ENCODE measurements at regions not wholly inside any gene's neighbourhood (a gene's known extent, or its start where the extent isn't known, plus 50 kb on each side); places are given as distances from the start of the nearest gene placed in this dataset.

DNA sequence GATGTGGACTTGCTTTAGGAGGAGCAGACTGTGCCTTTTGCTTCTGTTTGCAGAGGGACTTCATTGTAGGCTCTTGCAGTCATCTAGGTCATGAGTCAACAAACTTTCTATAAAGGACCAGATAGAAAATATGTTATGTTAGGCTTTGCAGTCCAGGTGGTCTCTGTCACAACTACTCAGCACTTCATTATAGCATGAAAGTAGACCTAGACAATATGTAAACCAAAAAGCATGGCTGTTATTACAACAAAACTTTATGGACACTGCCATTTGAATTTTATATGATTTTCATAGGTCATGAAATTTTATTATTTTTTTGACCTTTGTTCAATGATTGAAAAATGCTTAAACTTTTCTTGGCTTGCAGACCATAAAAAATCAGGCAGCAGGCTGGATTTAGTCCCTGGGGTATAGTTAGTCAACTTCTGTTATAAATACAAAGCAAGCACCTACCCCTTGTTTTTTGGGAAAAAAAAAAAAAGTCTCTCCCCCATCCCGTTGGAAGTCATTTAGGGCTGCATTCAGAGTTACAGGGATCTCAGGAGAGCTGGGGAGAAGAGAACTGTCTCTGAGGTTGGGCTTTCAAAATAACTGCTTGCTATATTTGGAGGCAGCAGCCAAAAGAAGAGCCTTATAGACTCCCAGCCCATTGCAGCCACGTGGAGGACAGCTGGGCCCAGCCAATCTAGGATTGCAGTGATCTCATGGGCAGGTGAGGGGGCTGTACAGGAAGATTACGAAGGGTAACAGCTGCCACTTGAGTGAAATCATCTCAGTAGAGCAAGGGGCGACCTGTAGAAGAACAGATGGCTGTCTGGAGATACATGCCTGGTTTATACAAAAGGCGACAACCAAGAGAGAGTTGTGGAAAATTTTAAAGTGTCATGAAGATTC is 136.6 kb upstream of the TNC start:
- Histone ChIP-seq H3K4me3 (ENCODE audit: extremely low read depth, insufficient read depth, low read length, poor library complexity, severe bottlenecking) (no peak overlapping the region), H3K9me3 (ENCODE audit: control insufficient read depth, low read length) (no peaks in the 10 kb centered on the region), H3K27ac (ENCODE audit: low read depth, low read length, severe bottlenecking) (no peak overlapping the region), H3K4me1 (ENCODE audit: control insufficient read depth, insufficient read depth, low read length, poor library complexity, severe bottlenecking) (no peaks in the 10 kb centered on the region), H3K36me3 (ENCODE audit: control insufficient read depth, insufficient read depth, low read length) (no peaks in the 10 kb centered on the region)
- 79 to 88% methylated on average over 4 of the region's 5 CpGs for WGBS, 2 experiments (ENCODE audit: insufficient coverage in 2 of 2)

DNA sequence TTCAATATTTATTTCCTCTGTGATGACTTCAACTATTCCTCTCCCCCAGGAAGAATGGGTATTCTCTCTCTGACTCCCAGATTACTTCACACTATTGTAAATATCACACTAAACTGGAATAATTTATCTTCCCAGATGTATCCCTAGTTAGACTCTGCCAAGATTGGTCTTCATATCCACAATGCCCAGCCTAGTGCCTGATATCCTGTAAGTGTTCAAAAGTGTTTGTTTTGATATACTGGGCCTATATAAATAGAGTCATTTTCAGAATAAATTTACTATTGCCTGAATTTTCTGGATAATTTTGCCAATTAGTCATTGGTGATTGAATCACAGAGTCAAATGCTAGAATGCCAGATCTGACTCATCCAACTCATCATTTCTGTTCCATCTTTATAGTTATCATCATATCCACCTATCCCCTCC is 143.7 kb upstream of the TNC start:
- Histone ChIP-seq H3K27ac (ENCODE audit: low read depth, low read length, severe bottlenecking) (no peak overlapping the region), H3K36me3 (ENCODE audit: control insufficient read depth, insufficient read depth, low read length) (no peaks in the 10 kb centered on the region), H3K4me1 (ENCODE audit: control insufficient read depth, insufficient read depth, low read length, poor library complexity, severe bottlenecking) (no peaks in the 10 kb centered on the region), H3K4me3 (ENCODE audit: extremely low read depth, insufficient read depth, low read length, poor library complexity, severe bottlenecking) (no peak overlapping the region), H3K9me3 (ENCODE audit: control insufficient read depth, low read length) (no peaks in the 10 kb centered on the region)

DNA sequence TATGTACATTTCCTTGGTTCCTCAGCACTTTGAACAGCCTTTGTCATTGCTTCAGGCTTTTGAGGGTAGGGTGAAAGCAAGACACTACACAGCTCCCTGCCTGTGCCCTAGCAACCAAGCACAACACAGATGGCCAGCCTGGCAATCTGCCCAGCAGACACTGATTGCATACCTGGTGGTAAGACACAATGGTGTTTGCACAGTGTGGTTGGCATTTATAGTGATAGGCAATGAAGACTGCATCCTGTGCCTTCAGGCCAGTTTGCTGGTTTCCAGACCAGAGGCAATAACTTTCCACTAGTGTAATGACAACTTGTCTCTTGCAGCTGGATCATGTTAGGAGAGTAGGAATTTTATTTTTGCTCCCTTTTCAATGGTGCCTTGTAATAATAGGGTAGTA is 144.5 kb upstream of the TNC start:
- Histone ChIP-seq H3K36me3 (ENCODE audit: control insufficient read depth, insufficient read depth, low read length) (no peaks in the 10 kb centered on the region), H3K27ac (ENCODE audit: low read depth, low read length, severe bottlenecking) (no peak overlapping the region), H3K9me3 (ENCODE audit: control insufficient read depth, low read length) (no peaks in the 10 kb centered on the region), H3K4me1 (ENCODE audit: control insufficient read depth, insufficient read depth, low read length, poor library complexity, severe bottlenecking) (no peaks in the 10 kb centered on the region), H3K4me3 (ENCODE audit: extremely low read depth, insufficient read depth, low read length, poor library complexity, severe bottlenecking) (no peak overlapping the region)

- Histone ChIP-seq H3K36me3 (ENCODE audit: control insufficient read depth, insufficient read depth, low read length) (no peaks in the 10 kb centered on the region), H3K9me3 (ENCODE audit: control insufficient read depth, low read length) (no peaks in the 10 kb centered on the region), H3K27ac (ENCODE audit: low read depth, low read length, severe bottlenecking) (no peak overlapping the region), H3K4me3 (ENCODE audit: extremely low read depth, insufficient read depth, low read length, poor library complexity, severe bottlenecking) (no peak overlapping the region), H3K4me1 (ENCODE audit: control insufficient read depth, insufficient read depth, low read length, poor library complexity, severe bottlenecking) (no peaks in the 10 kb centered on the region)
Observed at GRCh38 chr9:115262952-115263351, 145.0 kb upstream of the TNC start.

DNA sequence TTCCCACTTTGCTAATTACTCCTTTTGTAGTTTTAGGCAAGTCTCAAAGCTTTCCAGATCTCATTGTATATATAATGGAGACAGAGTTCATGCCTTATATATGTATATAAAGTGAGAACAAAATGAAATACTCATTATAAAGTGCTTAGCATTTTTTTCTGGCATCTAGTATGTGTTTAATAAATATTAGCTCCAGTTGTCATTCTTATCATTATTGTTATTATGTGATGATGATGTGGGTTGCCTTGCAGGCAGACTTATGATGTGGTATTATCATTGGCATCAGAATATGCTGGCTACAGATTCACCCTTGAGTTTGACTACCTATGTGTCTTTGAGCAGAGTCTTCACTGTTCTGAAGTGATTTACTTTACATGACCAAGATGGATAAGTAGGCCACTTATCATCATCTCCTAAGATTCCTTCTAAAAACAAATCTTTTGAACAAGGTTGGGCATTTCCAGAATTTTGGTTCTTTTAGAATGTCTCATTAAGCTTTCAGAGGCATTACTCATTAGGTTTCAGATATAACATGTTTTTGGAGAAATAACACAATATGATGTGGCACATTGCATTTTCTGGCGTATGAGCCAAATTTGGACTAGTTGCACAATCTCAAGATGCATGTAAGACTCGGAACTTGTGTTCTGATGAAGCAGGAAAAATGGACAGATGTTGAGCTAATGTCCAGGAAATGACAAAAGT is 145.6 kb upstream of the TNC start:
- Histone ChIP-seq H3K4me3 (ENCODE audit: extremely low read depth, insufficient read depth, low read length, poor library complexity, severe bottlenecking) (no peak overlapping the region), H3K4me1 (ENCODE audit: control insufficient read depth, insufficient read depth, low read length, poor library complexity, severe bottlenecking) (no peaks in the 10 kb centered on the region), H3K9me3 (ENCODE audit: control insufficient read depth, low read length) (no peaks in the 10 kb centered on the region), H3K36me3 (ENCODE audit: control insufficient read depth, insufficient read depth, low read length) (no peaks in the 10 kb centered on the region), H3K27ac (ENCODE audit: low read depth, low read length, severe bottlenecking) (no peak overlapping the region)
- 88 to 100% methylated on average over 2 of the region's 2 CpGs for WGBS, 2 experiments (ENCODE audit: insufficient coverage in 2 of 2)

DNA sequence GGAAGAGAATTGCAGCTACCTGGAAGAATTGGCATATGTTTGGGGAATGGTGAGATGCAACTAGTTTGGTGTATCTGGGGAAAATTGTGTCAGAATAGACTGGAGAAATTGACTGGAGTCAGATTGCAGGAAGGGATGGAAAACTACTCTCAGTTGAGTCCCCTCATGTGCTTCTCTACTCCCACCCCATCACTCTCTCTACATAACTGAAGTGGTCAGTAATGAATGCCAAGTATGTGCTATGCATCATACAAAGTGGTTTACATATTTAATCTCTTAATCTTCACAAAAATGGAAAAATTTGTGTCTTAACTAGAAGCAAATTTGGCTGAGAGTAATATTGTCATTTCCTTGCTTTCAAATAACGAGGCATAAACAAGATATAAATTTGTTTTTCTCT is 146.4 kb upstream of the TNC start:
- H3K4me1 ChIP-seq (ENCODE audit: control insufficient read depth, insufficient read depth, low read length, poor library complexity, severe bottlenecking) = no peaks in the 10 kb centered on the region
- no CpG with 5 or more reads among the region's 1 CpG for WGBS, 2 experiments (ENCODE audit: insufficient coverage in 2 of 2)
- no peaks in the 10 kb centered on the region for H3K9me3 ChIP-seq (ENCODE audit: control insufficient read depth, low read length)
- H3K36me3 ChIP-seq (ENCODE audit: control insufficient read depth, insufficient read depth, low read length) = no peaks in the 10 kb centered on the region
- no peak overlapping the region for H3K4me3 ChIP-seq (ENCODE audit: extremely low read depth, insufficient read depth, low read length, poor library complexity, severe bottlenecking)
- H3K27ac ChIP-seq (ENCODE audit: low read depth, low read length, severe bottlenecking) = no peak overlapping the region

DNA sequence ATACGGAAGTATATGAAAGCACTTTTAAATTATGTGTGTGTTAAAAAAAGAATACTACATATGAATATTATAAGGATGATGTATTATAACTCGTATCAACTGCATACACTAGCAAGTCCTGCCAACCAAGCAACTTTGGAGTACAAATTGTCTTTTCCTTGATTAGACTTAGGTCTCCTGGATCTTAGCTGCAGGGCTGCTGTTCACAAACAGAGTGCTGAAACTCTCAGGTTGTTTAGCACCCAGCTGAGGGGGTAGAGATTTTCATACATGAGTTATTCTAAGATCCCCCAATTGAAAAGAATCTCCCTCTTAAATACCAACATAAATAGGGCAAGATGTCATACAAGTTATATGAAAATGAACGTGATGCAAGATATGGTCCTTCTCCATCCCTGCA is 149.8 kb upstream of the TNC start:
- Histone ChIP-seq H3K4me1 (ENCODE audit: control insufficient read depth, insufficient read depth, low read length, poor library complexity, severe bottlenecking) (no peaks in the 10 kb centered on the region), H3K4me3 (ENCODE audit: extremely low read depth, insufficient read depth, low read length, poor library complexity, severe bottlenecking) (no peak overlapping the region), H3K36me3 (ENCODE audit: control insufficient read depth, insufficient read depth, low read length) (no peaks in the 10 kb centered on the region), H3K9me3 (ENCODE audit: control insufficient read depth, low read length) (no peaks in the 10 kb centered on the region), H3K27ac (ENCODE audit: low read depth, low read length, severe bottlenecking) (no peak overlapping the region)
- WGBS, 2 experiments (ENCODE audit: insufficient coverage in 2 of 2) = 100% methylated on average over 1 of the region's 3 CpGs; no CpG with 5 or more reads in 1 of the 2 experiments

GRCh38 chr9:115275753-115276152 is 157.8 kb upstream of the TNC start:
- 94 to 100% methylated on average over 2 to 4 of the region's 5 CpGs for WGBS, 2 experiments (ENCODE audit: insufficient coverage in 2 of 2)
- no peak overlapping the region for H3K27ac ChIP-seq (ENCODE audit: low read depth, low read length, severe bottlenecking)
- H3K4me1 ChIP-seq (ENCODE audit: control insufficient read depth, insufficient read depth, low read length, poor library complexity, severe bottlenecking) = no peaks in the 10 kb centered on the region
- H3K36me3 ChIP-seq (ENCODE audit: control insufficient read depth, insufficient read depth, low read length) = no peaks in the 10 kb centered on the region
- no peak overlapping the region for H3K4me3 ChIP-seq (ENCODE audit: extremely low read depth, insufficient read depth, low read length, poor library complexity, severe bottlenecking)
- H3K9me3 ChIP-seq (ENCODE audit: control insufficient read depth, low read length) = no peaks in the 10 kb centered on the region

DNA sequence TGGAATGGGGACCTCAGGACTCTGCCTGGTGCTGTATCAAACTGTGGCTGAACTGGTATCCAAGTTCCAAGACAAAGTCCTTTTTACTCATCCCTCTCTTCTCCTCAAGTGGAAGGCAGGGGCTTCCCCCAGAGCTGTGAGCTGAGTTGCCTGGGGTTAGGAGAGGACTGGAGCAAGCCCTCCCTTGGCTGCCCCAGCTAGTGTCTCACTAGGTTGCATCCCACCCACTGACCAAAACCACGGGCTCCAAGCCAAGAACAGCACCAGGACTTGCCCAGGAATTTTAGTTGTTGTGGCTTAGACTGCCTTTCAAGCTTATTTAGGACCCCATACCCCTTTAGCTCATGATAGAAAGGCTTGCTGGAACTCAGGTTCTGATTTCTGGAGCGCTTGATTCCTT is 158.7 kb upstream of the TNC start:
- no peak overlapping the region for H3K4me3 ChIP-seq (ENCODE audit: extremely low read depth, insufficient read depth, low read length, poor library complexity, severe bottlenecking)
- H3K9me3 ChIP-seq (ENCODE audit: control insufficient read depth, low read length) = no peaks in the 10 kb centered on the region
- no peaks in the 10 kb centered on the region for H3K36me3 ChIP-seq (ENCODE audit: control insufficient read depth, insufficient read depth, low read length)
- 83 to 100% methylated on average over 1 of the region's 2 CpGs for WGBS, 2 experiments (ENCODE audit: insufficient coverage in 2 of 2)
- H3K27ac ChIP-seq (ENCODE audit: low read depth, low read length, severe bottlenecking) = no peak overlapping the region
- no peaks in the 10 kb centered on the region for H3K4me1 ChIP-seq (ENCODE audit: control insufficient read depth, insufficient read depth, low read length, poor library complexity, severe bottlenecking)

GRCh38 chr9:115277301-115277700 is 159.3 kb upstream of the TNC start:
- 100% methylated on average over 1 of the region's 3 CpGs; no CpG with 5 or more reads in 1 of the 2 experiments for WGBS, 2 experiments (ENCODE audit: insufficient coverage in 2 of 2)
- Histone ChIP-seq H3K4me3 (ENCODE audit: extremely low read depth, insufficient read depth, low read length, poor library complexity, severe bottlenecking) (no peak overlapping the region), H3K27ac (ENCODE audit: low read depth, low read length, severe bottlenecking) (no peak overlapping the region), H3K9me3 (ENCODE audit: control insufficient read depth, low read length) (no peaks in the 10 kb centered on the region), H3K36me3 (ENCODE audit: control insufficient read depth, insufficient read depth, low read length) (no peaks in the 10 kb centered on the region), H3K4me1 (ENCODE audit: control insufficient read depth, insufficient read depth, low read length, poor library complexity, severe bottlenecking) (no peaks in the 10 kb centered on the region)

All from mesodermal cell (in vitro differentiated cells).